Superior temporal gyrus (tissue), 1 donor: ENCODE measurements at regions not wholly inside any gene's neighbourhood (a gene's known extent, or its start where the extent isn't known, plus 50 kb on each side); places are given as distances from the start of the nearest gene placed in this dataset.

Source experiments
- DNase-seq: peaks from one replicate; pipeline ENCODE4 v3.0.0-alpha.2; 2016; ENCODE audit errors: extremely low spot score

- no peak for DNase-seq
These were observed 349.6 kb downstream of the LMO4 start for GRCh38 chr1:87678266-87678665.

GRCh38 chr1:87682565-87682964 is 353.9 kb downstream of the LMO4 start:
- no peak for DNase-seq

GRCh38 chr1:87683196-87683956 is 354.7 kb downstream of the LMO4 start:
- peak; percentile 11 for DNase-seq

DNA sequence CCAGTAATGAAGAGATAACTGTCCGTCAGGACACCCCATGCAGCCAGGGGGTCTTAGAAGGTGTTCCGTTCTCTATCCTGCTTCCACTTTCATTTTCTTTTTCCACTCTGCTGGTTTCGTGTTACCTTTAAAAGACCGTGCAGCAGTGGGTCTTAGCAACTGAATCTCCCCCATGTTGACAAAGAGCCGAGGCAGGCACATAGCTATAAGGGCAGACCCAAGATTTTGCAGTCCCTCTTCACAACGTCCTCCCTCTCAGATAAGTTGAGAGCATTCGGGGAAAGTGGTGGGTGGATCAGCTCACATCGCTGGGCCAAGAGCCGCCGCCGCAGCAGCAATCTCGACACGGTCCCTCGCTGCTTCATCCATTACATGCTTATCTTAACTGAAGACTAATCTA is 355.5 kb downstream of the LMO4 start:
- no peak for DNase-seq

GRCh38 chr1:87684713-87685205 is 356.1 kb downstream of the LMO4 start:
- DNase-seq = peak; percentile 45

- no peak for DNase-seq
These were observed 356.8 kb downstream of the LMO4 start for GRCh38 chr1:87685311-87686135.

- no peak for DNase-seq
These were observed 357.4 kb downstream of the LMO4 start for GRCh38 chr1:87686136-87686495.

- no peak for DNase-seq
These were observed 358.0 kb downstream of the LMO4 start for GRCh38 chr1:87686671-87687070.

DNA sequence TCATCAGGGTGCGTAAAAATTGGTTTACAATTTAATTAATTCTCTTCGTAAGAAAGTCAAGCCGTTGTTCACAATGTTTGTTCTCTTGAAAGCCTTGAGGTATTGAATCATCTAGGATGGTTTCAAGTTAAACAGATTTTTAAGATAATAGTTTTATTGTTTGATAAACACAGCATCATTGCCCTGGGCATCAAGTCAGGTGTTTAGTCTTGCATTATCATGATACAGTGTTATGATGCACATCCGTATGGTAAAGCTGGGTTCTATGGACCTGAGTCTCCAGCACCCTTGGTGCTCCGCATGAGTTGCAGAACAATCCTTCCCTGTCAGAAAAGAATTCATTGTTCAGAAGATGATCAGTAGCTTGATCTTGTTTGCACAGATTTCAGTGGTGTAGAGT is 359.5 kb downstream of the LMO4 start:
- DNase-seq = no peak

GRCh38 chr1:87689487-87689886 is 360.8 kb downstream of the LMO4 start:
- DNase-seq = no peak

DNA sequence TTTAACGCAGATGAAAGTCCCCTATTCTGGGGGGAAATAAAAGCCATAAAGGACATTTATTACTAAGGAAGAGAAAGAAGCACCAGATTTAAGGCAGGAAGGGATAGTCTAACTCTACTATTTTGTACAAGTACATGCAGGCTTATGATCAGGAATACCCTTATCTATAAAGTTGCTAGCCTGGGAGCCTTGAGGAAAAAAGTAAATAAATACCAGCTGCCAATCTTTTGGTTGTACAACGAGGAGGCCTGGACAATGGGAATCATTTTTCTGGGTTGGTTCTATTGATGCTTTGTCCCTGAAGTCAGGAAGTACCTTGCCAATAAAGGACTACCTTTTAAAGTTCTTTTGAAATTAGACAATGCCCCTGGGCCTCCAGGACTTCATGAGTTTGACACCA is 367.8 kb downstream of the LMO4 start:
- no peak for DNase-seq

DNA sequence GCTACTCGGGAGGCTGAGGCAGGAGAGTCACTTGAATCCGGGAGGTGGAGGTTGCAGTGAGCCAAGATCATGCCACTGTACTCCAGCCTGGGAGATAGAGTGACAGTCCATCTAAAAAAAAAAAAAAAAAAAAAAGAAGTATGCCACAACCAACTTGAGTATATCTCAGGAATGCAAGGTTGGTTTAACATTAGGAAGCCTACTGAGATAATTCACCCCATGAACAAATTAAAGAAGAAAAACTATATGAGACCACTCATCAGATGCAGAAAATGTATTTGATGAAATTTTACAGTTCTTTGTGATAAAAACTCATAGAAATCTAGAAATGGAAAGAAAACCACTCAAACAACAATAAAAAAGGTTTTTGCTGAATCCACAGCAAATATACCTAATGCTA is 373.8 kb downstream of the LMO4 start:
- no peak for DNase-seq

- DNase-seq = no peak
These were observed 376.6 kb downstream of the LMO4 start for GRCh38 chr1:87705233-87705632.

DNA sequence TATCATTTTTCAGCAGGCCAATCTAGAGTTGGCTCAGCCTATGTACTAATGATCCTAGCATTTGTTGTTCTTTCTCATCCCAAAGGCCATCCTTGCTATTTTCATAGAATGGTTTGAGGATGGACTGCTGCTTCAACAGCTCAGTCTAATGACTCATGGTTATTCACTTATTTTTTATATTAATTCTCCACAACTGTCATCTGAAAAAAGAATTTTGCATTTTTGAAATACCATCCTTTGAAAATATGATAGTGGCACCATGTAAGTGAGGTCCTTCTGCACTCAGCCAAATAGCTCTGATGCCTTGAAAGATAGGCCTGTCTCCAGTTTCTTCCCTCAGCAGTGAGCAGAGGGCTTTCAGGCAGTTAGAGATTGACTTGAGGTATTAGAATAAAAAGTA is 377.5 kb downstream of the LMO4 start:
- DNase-seq = no peak

DNA sequence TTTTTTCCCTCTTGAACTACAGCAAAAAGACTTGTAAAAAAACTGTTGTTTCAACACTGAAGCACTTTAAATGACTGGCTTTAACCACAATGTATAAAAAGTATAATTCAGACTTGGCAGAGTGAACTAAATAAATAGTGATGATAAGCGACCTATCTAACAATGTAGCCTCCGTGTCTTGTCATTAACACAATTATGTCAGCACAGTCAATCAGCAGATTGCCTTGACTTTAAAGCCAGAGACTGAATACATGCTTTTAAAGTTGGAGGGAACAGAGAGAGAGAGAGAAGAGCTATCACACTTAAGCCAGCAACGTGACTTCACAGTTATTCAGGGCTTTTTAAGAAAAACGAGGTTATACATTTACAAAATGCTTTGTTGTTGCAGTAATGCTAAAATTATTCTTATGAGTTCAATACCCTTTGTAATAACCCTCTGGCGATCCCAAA is 378.1 kb downstream of the LMO4 start:
- DNase-seq = no peak

DNA sequence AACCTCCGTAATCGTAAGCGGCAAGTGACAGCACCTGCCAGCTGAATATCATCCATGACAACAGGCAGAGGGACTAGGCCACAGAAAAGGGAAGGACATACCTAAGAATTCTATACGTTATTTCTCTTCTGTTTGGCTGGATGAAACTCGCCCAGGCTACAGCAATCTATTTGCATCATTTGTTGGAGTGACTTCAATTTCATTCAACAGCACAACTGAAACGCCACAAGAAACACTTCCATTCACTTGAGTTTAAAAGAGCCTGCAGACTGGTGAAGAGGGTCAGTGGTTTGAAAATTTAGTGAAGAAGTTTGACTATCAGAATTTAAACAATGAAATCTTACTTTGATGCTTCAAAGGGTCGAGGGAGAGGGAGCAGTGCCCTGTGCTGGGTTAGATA is 378.7 kb downstream of the LMO4 start:
- no peak for DNase-seq

DNA sequence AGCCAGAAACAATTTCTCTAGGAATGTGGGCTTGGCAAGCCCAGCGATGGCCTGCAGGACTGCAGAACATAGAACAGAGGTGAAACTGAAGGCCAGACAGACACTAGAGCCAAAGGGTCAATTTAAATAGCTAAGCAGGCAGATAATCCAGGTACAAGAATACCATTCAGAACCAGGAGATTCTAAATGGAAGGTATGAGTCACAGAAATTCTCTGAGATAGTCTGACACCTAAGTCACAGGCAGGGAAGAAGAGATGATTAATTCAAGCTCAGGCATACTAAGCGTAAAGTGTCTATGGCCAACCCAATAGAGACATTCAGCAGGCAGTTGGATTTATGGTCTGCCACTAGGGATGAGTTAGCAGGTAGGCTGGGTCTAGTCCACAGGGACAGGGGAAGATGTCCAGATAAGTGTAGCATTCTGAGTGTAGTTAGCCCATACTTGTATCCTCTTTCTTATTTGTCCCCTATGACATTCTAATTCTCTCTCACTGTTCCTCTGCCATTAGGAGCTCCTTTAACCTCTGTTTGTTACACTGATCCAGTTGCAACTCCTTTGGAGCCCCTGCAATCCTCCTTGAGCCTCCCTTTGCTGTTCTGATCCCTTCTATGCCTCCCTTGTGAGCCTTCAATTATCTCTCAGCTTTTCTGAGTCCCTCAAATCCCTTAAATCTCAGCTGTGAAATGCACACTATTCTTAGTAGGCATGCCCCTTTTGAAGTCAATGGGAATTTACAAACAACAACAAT is 383.8 kb downstream of the LMO4 start:
- DNase-seq = no peak

DNA sequence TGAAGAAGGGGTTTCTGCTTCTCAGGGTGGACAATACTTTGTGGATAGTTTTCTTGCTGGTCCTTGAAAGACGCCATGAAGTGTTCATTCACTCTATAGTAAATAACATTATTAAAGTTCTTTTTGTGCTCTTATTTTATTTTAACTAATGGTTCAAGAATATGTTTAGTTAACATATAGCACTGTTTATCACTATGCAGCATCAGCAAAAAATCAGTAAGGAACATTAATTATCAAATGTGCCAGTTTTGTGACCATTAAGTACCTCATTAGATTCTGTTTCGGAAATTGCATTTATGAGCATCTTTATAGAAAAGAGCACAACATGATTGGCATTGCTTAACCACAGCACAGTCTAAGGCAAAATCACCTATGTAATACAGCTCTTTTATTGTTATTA is 385.6 kb downstream of the LMO4 start:
- no peak for DNase-seq

GRCh38 chr1:87715052-87715451 is 386.4 kb downstream of the LMO4 start:
- no peak for DNase-seq

DNA sequence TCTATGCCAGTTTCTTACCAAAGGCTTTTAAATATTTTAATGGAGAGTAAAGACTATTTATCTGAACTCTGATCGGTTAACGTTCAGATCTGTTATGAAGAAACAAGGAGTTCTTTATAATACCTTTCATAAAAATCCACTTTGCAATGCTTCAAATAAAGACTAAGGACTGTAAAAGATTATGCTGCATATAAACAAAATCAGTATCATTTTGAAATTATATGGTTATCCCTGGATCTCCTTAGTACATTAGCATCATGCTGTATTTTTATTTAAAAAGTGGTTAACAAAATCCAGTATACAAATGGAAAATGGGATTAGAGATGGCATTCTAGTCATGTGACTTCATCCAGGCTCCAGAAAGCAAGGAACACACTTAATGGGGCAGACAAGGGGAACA is 386.8 kb downstream of the LMO4 start:
- DNase-seq = no peak

- no peak for DNase-seq
These were observed 388.5 kb downstream of the LMO4 start for GRCh38 chr1:87717157-87717670.
